B cell (primary cell): ENCODE measurements at regions not wholly inside any gene's neighbourhood (a gene's known extent, or its start where the extent isn't known, plus 50 kb on each side); places are given as distances from the start of the nearest gene placed in this dataset.

ENCODE experiments used
- ATAC-seq: fragments of 200-7000 bp; cut with Tn5 transposase; one replicate; pipeline ENCODE4 v1.10.0; 2021; ENCODE audit warnings: low read depth, mild to moderate bottlenecking, moderate number of reproducible peaks, moderate library complexity
- CTCF ChIA-PET: fragments of 350-600 bp; sonication (Branson Sonifier 250); formaldehyde crosslinking; loops from one replicate; lab custom pipeline; 2021; ENCODE audit warnings: antibody characterized with exemption, inconsistent platforms; lab: Charles Lee
- POLR2A ChIA-PET: fragments of 350-600 bp; sonication (Branson Sonifier 250); formaldehyde crosslinking; loops from one replicate; lab custom pipeline; 2021; ENCODE audit warnings: antibody characterized with exemption; lab: Charles Lee
- DNase-seq: peaks from one replicate; pipeline ENCODE4 v3.0.0; 2013
- H2AFZ ChIP-seq: 2 replicates; pipeline ENCODE4 v1.6.1; 2012; ENCODE audit warnings: mild to moderate bottlenecking, low read depth, low read length; ENCODE audit not compliant: insufficient read depth, poor library complexity, severe bottlenecking
- H3K27ac ChIP-seq, 2 donors: 1 replicate in 1 of 2; 2 replicates in 1 of 2; pipeline ENCODE4 v1.5.1; 2012 to 2013; ENCODE audit warnings: low read length in 2 of 2, mild to moderate bottlenecking in 2 of 2, moderate library complexity in 1 of 2
- H3K27me3 ChIP-seq, 4 experiments: fragments of 200-600 bp in 1 of 4; sonication (generic) in 1 of 4; replicated peaks in 1 of 4; 1 replicate in 2 of 4; 2 replicates in 2 of 4; pipeline versions ENCODE4 v1.6.1 to v1.7.0; 2013 to 2016; ENCODE audit warnings: low read length in 3 of 4, mild to moderate bottlenecking in 2 of 4, mixed read lengths in 1 of 4, moderate library complexity in 1 of 4; ENCODE audit not compliant: insufficient read depth in 4 of 4, control insufficient read depth in 3 of 4; ENCODE audit errors: control extremely low read depth in 1 of 4
- H3K36me3 ChIP-seq, 2 experiments: replicated peaks in 1 of 2; 1 replicate in 1 of 2; 2 replicates in 1 of 2; pipeline versions ENCODE4 v1.6.1 to v1.7.1; 2013; ENCODE audit warnings: low read length in 1 of 2; ENCODE audit not compliant: insufficient read depth in 2 of 2, control insufficient read depth in 1 of 2; ENCODE audit errors: control extremely low read depth in 1 of 2, extremely low read depth in 1 of 2
- H3K4me1 ChIP-seq, 2 donors: fragments of 200-600 bp in 1 of 2; sonication (generic) in 1 of 2; 1 replicate in 1 of 2; 2 replicates in 1 of 2; pipeline versions ENCODE4 v1.5.1 to v1.6.1; 2013 to 2017; ENCODE audit warnings: low read length in 2 of 2; ENCODE audit not compliant: control insufficient read depth in 2 of 2, insufficient read depth in 2 of 2
- H3K4me2 ChIP-seq: replicated peaks from 2 replicates; pipeline ENCODE3; 2012; ENCODE audit warnings: mild to moderate bottlenecking, low read depth, low read length; ENCODE audit not compliant: poor library complexity, severe bottlenecking
- H3K4me3 ChIP-seq, 5 experiments: fragments of 200-600 bp in 1 of 5; sonication (generic) in 1 of 5; 1 replicate in 3 of 5; 2 replicates in 2 of 5; pipeline versions ENCODE4 v1.5.1 to v1.7.0; 2011 to 2016; ENCODE audit warnings: low read length in 4 of 5, mild to moderate bottlenecking in 4 of 5, low read depth in 2 of 5, control low read depth in 1 of 5, moderate library complexity in 1 of 5; ENCODE audit not compliant: insufficient read depth in 1 of 5; ENCODE audit errors: control extremely low read depth in 1 of 5, extremely low read depth in 1 of 5
- H3K79me2 ChIP-seq: fragments of 200-600 bp; sonication (generic); one replicate; pipeline ENCODE4 v1.6.0; 2016; ENCODE audit warnings: low read length; ENCODE audit not compliant: control insufficient read depth, insufficient read depth
- H3K9ac ChIP-seq: fragments of 200-600 bp; sonication (generic); 2 replicates; pipeline ENCODE4 v1.6.1; 2017; ENCODE audit warnings: mild to moderate bottlenecking, low read length, moderate library complexity
- H3K9me3 ChIP-seq, 3 donors: one replicate each; pipeline versions ENCODE4 v1.6.1 to v1.7.1; 2013; ENCODE audit warnings: low read length in 2 of 3; ENCODE audit not compliant: control insufficient read depth in 2 of 3, insufficient read depth in 1 of 3; ENCODE audit errors: control extremely low read depth in 1 of 3
- H4K20me1 ChIP-seq: 2 replicates; pipeline ENCODE4 v1.6.0; 2012; ENCODE audit warnings: mild to moderate bottlenecking, low read length; ENCODE audit not compliant: insufficient read depth, control insufficient read depth, poor library complexity, severe bottlenecking
- H3K27ac Mint-ChIP-seq: one replicate; pipeline ENCODE4 v1.8.0; 2021; ENCODE audit warnings: mixed read lengths
- H3K27me3 Mint-ChIP-seq: one replicate; pipeline ENCODE4 v1.8.0; 2021; ENCODE audit warnings: mixed read lengths
- H3K4me1 Mint-ChIP-seq: one replicate; pipeline ENCODE4 v1.8.0; 2021; ENCODE audit warnings: mixed read lengths
- H3K4me3 Mint-ChIP-seq: one replicate; pipeline ENCODE4 v1.8.0; 2021; ENCODE audit warnings: mixed read lengths
- H3K9me3 Mint-ChIP-seq: one replicate; pipeline ENCODE4 v1.8.0; 2022; ENCODE audit warnings: mixed read lengths; ENCODE audit not compliant: insufficient read depth
- CTCF ChIP-seq: fragments of 200-600 bp; IDR thresholded peaks from one replicate; pipeline ENCODE4 v1.8.0; 2022; ENCODE audit warnings: antibody characterized with exemption, mild to moderate bottlenecking
- EZH2 ChIP-seq: IDR thresholded peaks from 2 replicates; pipeline ENCODE4 v1.6.1; 2012; ENCODE audit warnings: borderline replicate concordance, low read depth, mild to moderate bottlenecking, moderate library complexity, low read length; ENCODE audit not compliant: insufficient read depth, poor library complexity, severe bottlenecking
- WGBS: methylation state at CpG from one replicate; pipeline ENCODE4 v1.1.5; 2013; ENCODE audit warnings: missing lambda C conversion rate; ENCODE audit not compliant: insufficient coverage; 5-methylcytosine and 5-hydroxymethylcytosine counted together
- intact Hi-C: fragments of 100-400 bp; cut with micrococcal nuclease; formaldehyde crosslinking; loops from one replicate; pipeline ENCODE4 v1.10.0; 2022

GRCh38 chr4:137640156-137640837 lies 108.0 kb upstream of the PCDH18 start:
- no CpG with 5 or more reads among the region's 4 CpGs for WGBS
- intact Hi-C loops: no loop called here
- no peak overlapping the region for H3K27ac Mint-ChIP-seq
- H3K4me1 Mint-ChIP-seq: no peaks in the 10 kb centered on the region
- Histone ChIP-seq H3K4me3 (no peak overlapping the region), H3K36me3 (no peaks in the 10 kb centered on the region), H3K27me3 (no peaks in the 10 kb centered on the region), H3K9me3 (no peaks in the 10 kb centered on the region), H3K79me2 (no peaks in the 10 kb centered on the region), H3K4me2 (no peak overlapping the region), H3K9ac (no peak overlapping the region), H3K27ac (no peak overlapping the region), H2AFZ (no peak overlapping the region), H4K20me1 (no peaks in the 10 kb centered on the region), H3K4me1 (no peaks in the 10 kb centered on the region)
- DNase-seq (no peak), ATAC-seq (no peak)
- POLR2A ChIA-PET: no interaction called here
- TF ChIP-seq EZH2 (no peak), CTCF (no peak)
- CTCF ChIA-PET: no interaction called here
- no peak overlapping the region for H3K4me3 Mint-ChIP-seq
- H3K9me3 Mint-ChIP-seq: peaks cover 3% of the 10 kb centered on the region
- H3K27me3 Mint-ChIP-seq: no peaks in the 10 kb centered on the region

DNA sequence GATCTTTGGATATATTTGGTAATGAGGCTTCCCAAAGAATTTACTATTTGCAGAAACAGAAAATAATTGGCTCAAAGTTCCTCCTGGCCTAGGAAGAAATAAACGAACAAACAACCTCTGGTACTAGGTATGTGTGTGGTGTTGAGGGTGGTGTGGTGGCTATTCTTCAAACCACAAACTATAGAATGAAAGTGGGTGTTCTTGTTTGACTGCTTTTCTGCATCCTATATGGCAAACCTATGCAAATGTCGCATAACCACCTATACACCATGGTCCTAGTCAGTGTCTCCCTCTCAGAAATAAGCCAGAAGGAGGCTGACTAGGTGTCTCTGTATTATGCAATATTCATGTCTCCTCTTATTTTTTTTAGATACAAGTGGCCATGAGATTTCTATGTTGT lies 106.6 kb upstream of the PCDH18 start:
- H3K4me1 Mint-ChIP-seq: no peaks in the 10 kb centered on the region
- no peak overlapping the region for H3K9ac ChIP-seq
- H3K4me1 ChIP-seq: no peaks in the 10 kb centered on the region
- H2AFZ ChIP-seq: no peak overlapping the region
- H3K79me2 ChIP-seq: no peaks in the 10 kb centered on the region
- H4K20me1 ChIP-seq: no peaks in the 10 kb centered on the region
- no peaks in the 10 kb centered on the region for H3K9me3 ChIP-seq
- no peak overlapping the region for H3K4me2 ChIP-seq
- H3K27me3 Mint-ChIP-seq: no peaks in the 10 kb centered on the region
- H3K27ac Mint-ChIP-seq: no peak overlapping the region
- intact Hi-C loops: no loop called here
- H3K27me3 ChIP-seq: no peaks in the 10 kb centered on the region
- no CpG with 5 or more reads among the region's 2 CpGs for WGBS
- TF ChIP-seq EZH2: no peak
- TF ChIP-seq CTCF: no peak
- CTCF ChIA-PET: no interaction called here
- no peaks in the 10 kb centered on the region for H3K9me3 Mint-ChIP-seq
- no peaks in the 10 kb centered on the region for H3K36me3 ChIP-seq
- H3K4me3 Mint-ChIP-seq: no peak overlapping the region
- POLR2A ChIA-PET: no interaction called here
- ATAC-seq (no peak), DNase-seq (no peak)
- H3K4me3 ChIP-seq: no peak overlapping the region
- H3K27ac ChIP-seq: no peak overlapping the region
